ENCODE measurements at regions not wholly inside any gene's neighbourhood (a gene's known extent, or its start where the extent isn't known, plus 50 kb on each side); places are given as distances from the start of the nearest gene placed in this dataset.

DNA sequence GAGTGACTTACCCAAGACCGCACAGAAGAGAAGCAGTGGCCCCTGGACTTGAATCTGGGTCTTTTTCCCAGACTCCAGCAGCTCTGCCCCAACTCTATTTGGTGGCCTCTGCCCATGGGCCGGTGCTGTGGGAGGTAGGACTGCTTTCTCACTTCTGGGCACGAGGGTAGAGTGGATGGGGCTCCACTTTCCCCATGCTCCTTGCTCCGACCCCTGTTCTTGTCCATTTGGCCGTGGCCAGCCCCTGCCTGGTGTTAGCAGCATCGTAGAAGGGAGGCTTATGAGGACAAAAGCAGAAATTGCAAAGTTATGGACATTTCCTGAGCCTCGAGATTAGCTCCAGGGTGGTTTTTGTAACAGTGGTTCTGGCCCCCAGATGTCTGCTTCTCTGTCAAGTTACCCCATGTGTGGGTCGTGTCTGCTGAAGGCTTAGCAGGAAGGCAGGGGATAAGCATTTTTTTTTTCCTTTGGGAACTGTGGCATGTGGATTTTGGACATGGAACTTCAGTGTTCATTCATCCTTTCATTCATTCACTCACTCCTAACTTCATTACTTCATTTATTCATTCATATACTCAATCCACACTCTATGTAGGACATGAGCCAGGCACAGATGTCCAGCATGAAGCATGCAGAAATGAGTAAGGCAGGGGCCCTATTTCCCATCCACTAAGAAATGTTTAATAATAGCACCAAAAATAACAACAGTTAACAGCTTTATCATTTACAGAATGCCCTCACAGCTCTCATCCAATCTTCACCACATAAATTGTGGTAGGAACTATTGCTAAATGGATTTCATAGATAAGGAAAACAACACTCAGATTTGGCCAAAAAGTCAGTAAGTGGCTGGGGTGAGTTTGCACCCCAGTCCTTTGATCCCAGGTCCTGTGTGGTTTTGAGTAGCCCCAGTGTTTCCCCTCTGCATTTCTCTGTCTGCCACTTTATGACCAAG lies 180.5 kb downstream of the OPA1 start:
- CTCF ChIA-PET, result interaction anchor here (0.7 kb wide), 1 partner anchor 239 kb away, joined by 3 read pairs; no protein-coding TSS in a partner anchor
- no peak for DNase-seq (ENCODE audit: low spot score)
- POLR2A ChIA-PET (ENCODE audit: low non-redundant PET), result no interaction called here
- no peak overlapping the region for H3K27ac ChIP-seq
- TF ChIP-seq CTCF (conservative IDR thresholded peaks at IDR 0.05; ENCODE audit: low read depth), result no peak

DNA sequence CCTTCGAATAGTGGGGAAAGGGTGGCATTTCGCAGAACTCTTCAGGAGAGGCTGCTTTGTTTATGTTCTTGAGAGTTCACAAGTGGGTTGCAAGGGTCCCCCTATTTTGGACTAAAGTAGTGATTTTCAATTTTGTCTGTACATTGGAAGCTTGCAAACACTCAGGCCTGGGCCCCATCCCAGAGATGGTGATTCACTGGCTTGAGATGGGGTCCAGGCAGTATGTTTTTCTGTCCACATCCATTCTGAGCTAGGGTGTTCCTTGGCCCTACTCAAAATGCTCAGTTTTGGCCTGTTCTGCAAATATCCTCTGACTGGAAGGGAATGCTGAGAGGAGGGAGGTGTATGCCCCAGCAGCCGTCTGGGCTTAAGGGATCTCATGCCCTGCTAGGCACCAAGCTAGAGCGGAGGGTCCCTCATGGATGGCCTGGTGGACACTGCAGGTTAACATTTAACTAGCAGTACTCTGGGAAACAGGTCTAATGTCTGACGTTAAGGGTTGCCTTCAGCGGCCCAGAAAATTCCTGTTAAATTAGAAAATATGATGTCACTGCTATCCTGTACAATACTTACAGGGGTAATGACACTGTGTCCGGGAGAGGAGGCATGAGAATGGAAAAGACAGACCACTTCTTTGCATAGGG lies 181.4 kb downstream of the OPA1 start:
- no peak overlapping the region for H3K27ac ChIP-seq
- POLR2A ChIA-PET (ENCODE audit: low non-redundant PET), result no interaction called here
- CTCF ChIA-PET, result no interaction called here
- TF ChIP-seq CTCF (conservative IDR thresholded peaks at IDR 0.05; ENCODE audit: low read depth), result no peak
- DNase-seq (ENCODE audit: low spot score), result no peak

GRCh38 chr3:193774916-193775285 lies 181.9 kb downstream of the OPA1 start:
- no peak for DNase-seq (ENCODE audit: low spot score)
- ChIA-PET POLR2A (ENCODE audit: low non-redundant PET) (no interaction called here), CTCF (no interaction called here)
- no peak overlapping the region for H3K27ac ChIP-seq
- no peak for TF ChIP-seq CTCF (conservative IDR thresholded peaks at IDR 0.05; ENCODE audit: low read depth)

DNA sequence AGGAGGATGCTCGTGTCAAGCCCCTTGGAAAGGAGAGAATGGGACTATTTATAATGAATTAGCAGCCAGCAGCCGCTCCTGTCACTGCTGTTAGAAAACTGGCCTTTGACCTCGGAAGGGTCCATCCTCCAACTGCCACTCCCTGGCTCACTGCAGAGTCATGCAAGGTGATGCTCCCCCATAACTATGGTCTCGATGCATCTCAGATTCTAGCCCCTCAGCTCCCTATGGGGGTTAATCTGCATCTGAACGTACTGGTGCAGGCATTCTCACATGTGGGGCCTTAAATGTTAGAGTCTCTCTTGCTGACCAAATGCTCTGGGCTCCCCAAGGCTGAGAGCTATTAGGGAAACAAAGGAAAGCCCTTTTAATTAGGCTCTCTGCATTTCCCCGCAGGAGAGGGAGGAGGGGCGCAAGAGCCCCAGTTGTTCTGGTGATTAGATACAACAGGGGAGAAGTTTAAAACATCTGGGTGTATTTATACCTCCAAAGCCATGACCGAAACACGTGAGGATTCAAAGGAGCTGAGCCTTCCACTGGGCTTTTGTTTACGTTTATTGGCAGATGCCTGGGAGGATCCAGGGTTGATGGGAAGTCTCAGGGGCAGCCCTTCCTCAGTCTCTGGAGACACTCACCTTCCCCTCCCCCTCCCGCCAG lies 182.5 kb downstream of the OPA1 start:
- no peak overlapping the region for H3K27ac ChIP-seq
- DNase-seq (ENCODE audit: low spot score), result no peak
- ChIA-PET CTCF (no interaction called here), POLR2A (ENCODE audit: low non-redundant PET) (no interaction called here)
- no peak for TF ChIP-seq CTCF (conservative IDR thresholded peaks at IDR 0.05; ENCODE audit: low read depth)

DNA sequence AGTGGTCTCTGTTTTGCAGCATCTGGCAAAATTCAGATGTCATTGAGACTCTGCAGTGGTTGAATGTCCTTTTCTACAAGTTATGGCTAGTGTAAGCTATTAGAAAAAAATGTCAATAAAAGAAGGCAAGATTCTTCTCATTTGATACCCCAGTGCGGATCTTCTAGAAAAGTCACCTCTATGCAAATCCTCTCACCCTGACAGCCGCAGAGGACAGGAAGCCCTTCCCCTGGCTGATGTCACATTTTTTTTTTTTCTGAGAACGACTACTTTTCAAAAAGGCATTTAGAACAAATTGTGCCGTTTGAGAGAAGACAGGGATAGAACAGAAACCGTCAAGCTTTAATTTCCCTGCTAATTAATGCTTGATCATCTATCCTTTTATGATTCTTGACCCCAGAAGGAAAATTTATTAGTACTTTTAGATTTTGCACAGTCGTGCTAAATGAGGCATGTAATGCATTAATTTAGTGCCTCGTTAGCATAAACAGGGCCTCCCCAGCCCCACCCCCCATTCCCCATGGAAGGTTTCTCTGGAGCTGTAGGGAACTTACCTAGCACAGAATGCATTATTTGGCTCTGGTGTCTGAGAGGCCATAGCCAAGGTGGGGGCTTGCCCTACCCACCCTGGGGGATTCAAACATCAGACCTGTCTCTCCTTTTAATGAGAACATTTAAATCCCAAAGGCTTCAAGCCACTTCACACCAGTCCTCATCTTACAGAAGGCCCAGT lies 183.8 kb downstream of the OPA1 start:
- ChIA-PET POLR2A (ENCODE audit: low non-redundant PET) (no interaction called here), CTCF (interaction anchor here (0.6 to 0.7 kb wide), 3 partner anchors 37 to 407 kb away, joined by 3 read pairs; no protein-coding TSS in a partner anchor)
- TF ChIP-seq CTCF (conservative IDR thresholded peaks at IDR 0.05; ENCODE audit: low read depth), result no peak
- no peak overlapping the region for H3K27ac ChIP-seq
- DNase-seq (ENCODE audit: low spot score), result no peak

GRCh38 chr3:193777524-193777923 lies 184.5 kb downstream of the OPA1 start:
- CTCF ChIA-PET, result interaction anchor here (0.6 kb wide), 1 partner anchor 301 kb away, joined by 3 read pairs; no protein-coding TSS in a partner anchor

More at GRCh38 chr3:193777524-193777923, 184.5 kb downstream of the OPA1 start:
- no peak overlapping the region for H3K27ac ChIP-seq
- no peak for TF ChIP-seq CTCF (conservative IDR thresholded peaks at IDR 0.05; ENCODE audit: low read depth)
- DNase-seq (ENCODE audit: low spot score), result no peak
- POLR2A ChIA-PET (ENCODE audit: low non-redundant PET), result no interaction called here

Measured in RWPE1 (cell line).